ENCODE measurements at regions not wholly inside any gene's neighbourhood (a gene's known extent, or its start where the extent isn't known, plus 50 kb on each side); places are given as distances from the start of the nearest gene placed in this dataset.

- Histone ChIP-seq H4K20me1 (ENCODE audit: insufficient read depth) (no peaks in the 10 kb centered on the region; the same call in 1 of the 2 replicates), H3K27ac (no peak overlapping the region), H3K4me3 (no peak overlapping the region), H3K79me2 (ENCODE audit: low read depth) (no peaks in the 10 kb centered on the region), H2AFZ (no peak overlapping the region), H3K36me3 (ENCODE audit: low read depth) (no peaks in the 10 kb centered on the region), H3K9me2 (ENCODE audit: insufficient read depth) (no peaks in the 10 kb centered on the region), H3K27me3 (ENCODE audit: insufficient read depth, low read depth) (no peaks in the 10 kb centered on the region), H3K9me3 (ENCODE audit: insufficient read depth, low read depth) (no peaks in the 10 kb centered on the region), H3K4me2 (no peak overlapping the region), H3F3A (ENCODE audit: insufficient read depth, low read depth) (no peaks in the 10 kb centered on the region), H3K4me1 (replicated peaks; ENCODE audit: insufficient read depth) (no peaks in the 10 kb centered on the region)
- ChIA-PET CTCF (interaction anchor here (0.7 kb wide), 1 partner anchor 208 kb away, joined by 18 read pairs; no protein-coding TSS in a partner anchor), POLR2A (ENCODE audit: unreplicated experiment) (interaction anchor here (0.6 kb wide), 1 partner anchor 346 kb away, joined by 3 read pairs; no protein-coding TSS in a partner anchor)
- BruUV-seq (replicated peaks), result no TSS peak
- no peak for TF ChIP-seq CTCF (conservative IDR thresholded peaks at IDR 0.05)
- no peak for TF ChIP-seq EZH2 (IDR thresholded peaks at IDR 0.05; ENCODE audit: low read depth)
- intact Hi-C loops (cut with micrococcal nuclease; ENCODE audit: unreplicated experiment), result no loop called here
- DNase-seq, result no peak
Measured at GRCh38 chr17:83012868-83013778, 66.3 kb upstream of the METRNL start.

GRCh38 chr17:83013779-83014117, 65.7 kb upstream of the METRNL start:
- H3K9me2 ChIP-seq (ENCODE audit: insufficient read depth), result no peaks in the 10 kb centered on the region
- intact Hi-C loops (cut with micrococcal nuclease; ENCODE audit: unreplicated experiment), result no loop called here
- no peak for DNase-seq
- H2AFZ ChIP-seq, result no peak overlapping the region
- no peaks in the 10 kb centered on the region for H3F3A ChIP-seq (ENCODE audit: insufficient read depth, low read depth)
- H3K27ac ChIP-seq, result no peak overlapping the region
- no peaks in the 10 kb centered on the region for H3K9me3 ChIP-seq (ENCODE audit: insufficient read depth, low read depth)
- H4K20me1 ChIP-seq (ENCODE audit: insufficient read depth), result no peaks in the 10 kb centered on the region; the same call in 1 of the 2 replicates
- H3K4me2 ChIP-seq, result no peak overlapping the region
- no peaks in the 10 kb centered on the region for H3K36me3 ChIP-seq (ENCODE audit: low read depth)
- CTCF ChIA-PET, result no interaction called here
- no peaks in the 10 kb centered on the region for H3K79me2 ChIP-seq (ENCODE audit: low read depth)
- H3K4me1 ChIP-seq (replicated peaks; ENCODE audit: insufficient read depth), result no peaks in the 10 kb centered on the region
- no TSS peak for BruUV-seq (replicated peaks)
- no peaks in the 10 kb centered on the region for H3K27me3 ChIP-seq (ENCODE audit: insufficient read depth, low read depth)
- H3K4me3 ChIP-seq, result no peak overlapping the region
- POLR2A ChIA-PET (ENCODE audit: unreplicated experiment), result interaction anchor here (0.6 kb wide), 1 partner anchor 347 kb away, joined by 3 read pairs; no protein-coding TSS in a partner anchor
- no peak for TF ChIP-seq CTCF (conservative IDR thresholded peaks at IDR 0.05)
- TF ChIP-seq EZH2 (IDR thresholded peaks at IDR 0.05; ENCODE audit: low read depth), result no peak

DNA sequence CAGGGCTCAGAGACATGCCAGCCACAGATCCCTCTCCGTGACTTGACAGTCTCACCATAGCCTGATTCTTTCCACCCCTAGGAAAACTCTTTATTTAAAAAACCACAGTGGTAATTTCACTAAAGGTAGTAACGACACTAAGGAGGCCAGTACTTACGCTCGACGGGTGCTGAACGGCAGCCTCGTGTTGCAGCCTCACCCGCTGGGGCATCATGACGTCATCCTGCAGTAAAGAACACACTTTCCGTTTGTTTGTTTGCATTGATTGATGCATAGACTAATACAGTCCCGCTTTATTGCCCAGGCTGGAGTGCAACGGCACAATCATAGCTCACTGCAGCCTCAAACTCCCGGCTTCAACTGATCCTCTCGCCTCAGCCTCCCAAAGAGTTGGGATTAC, 65.1 kb upstream of the METRNL start:
- Histone ChIP-seq H2AFZ (no peak overlapping the region), H3K27ac (no peak overlapping the region), H4K20me1 (ENCODE audit: insufficient read depth) (no peaks in the 10 kb centered on the region; the same call in 1 of the 2 replicates), H3K27me3 (ENCODE audit: insufficient read depth, low read depth) (no peaks in the 10 kb centered on the region), H3K4me3 (no peak overlapping the region), H3K36me3 (ENCODE audit: low read depth) (no peaks in the 10 kb centered on the region), H3K9me2 (ENCODE audit: insufficient read depth) (no peaks in the 10 kb centered on the region), H3K79me2 (ENCODE audit: low read depth) (no peaks in the 10 kb centered on the region), H3K4me2 (no peak overlapping the region), H3K9me3 (ENCODE audit: insufficient read depth, low read depth) (no peaks in the 10 kb centered on the region), H3K4me1 (replicated peaks; ENCODE audit: insufficient read depth) (no peaks in the 10 kb centered on the region), H3F3A (ENCODE audit: insufficient read depth, low read depth) (no peaks in the 10 kb centered on the region)
- POLR2A ChIA-PET (ENCODE audit: unreplicated experiment), result no interaction called here
- TF ChIP-seq EZH2 (IDR thresholded peaks at IDR 0.05; ENCODE audit: low read depth), result no peak
- no peak for TF ChIP-seq CTCF (conservative IDR thresholded peaks at IDR 0.05)
- no TSS peak for BruUV-seq (replicated peaks)
- intact Hi-C loops (cut with micrococcal nuclease; ENCODE audit: unreplicated experiment), result no loop called here
- DNase-seq, result no peak
- CTCF ChIA-PET, result no interaction called here

Data from PC-9 (cell line).